ENCODE measurements at regions not wholly inside any gene's neighbourhood (a gene's known extent, or its start where the extent isn't known, plus 50 kb on each side); places are given as distances from the start of the nearest gene placed in this dataset.

DNA sequence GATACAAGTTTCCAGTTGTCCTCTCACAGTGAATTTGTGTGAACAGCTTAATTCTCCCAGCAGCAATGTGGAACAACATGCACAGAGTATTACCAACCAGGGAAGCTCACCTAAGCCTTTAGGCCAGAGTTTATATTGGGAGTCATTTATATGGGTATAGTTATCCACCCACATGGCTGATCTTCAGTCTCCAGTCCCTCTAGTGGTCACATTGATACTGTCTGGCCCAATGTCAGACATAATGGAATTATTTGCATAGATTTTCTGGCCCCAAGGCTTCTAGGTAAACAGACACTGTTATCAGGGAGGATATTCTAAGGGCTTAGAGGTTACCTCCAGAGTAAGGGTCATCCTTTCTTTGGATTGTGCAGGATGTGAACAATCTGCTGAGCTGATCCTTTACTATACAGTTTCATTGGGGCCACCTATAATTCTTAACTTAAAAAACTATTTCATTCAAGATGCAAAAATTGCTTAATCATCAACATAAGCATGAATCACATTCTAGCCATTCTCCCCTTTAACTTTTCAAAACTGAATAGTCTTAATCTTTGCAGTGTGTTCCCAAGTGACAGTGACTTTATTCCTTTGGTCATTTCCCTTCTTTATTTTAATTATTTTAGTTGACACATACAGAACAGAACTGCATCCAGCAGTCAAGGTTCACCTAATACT, 210.9 kb downstream of the LTN1 start:
- TF ChIP-seq CTCF (IDR thresholded peaks at IDR 0.05) (no peak), POLR2A (IDR thresholded peaks at IDR 0.05) (no peak), EP300 (IDR thresholded peaks at IDR 0.05) (no peak)
